ENCODE measurements at regions not wholly inside any gene's neighbourhood (a gene's known extent, or its start where the extent isn't known, plus 50 kb on each side); places are given as distances from the start of the nearest gene placed in this dataset.

GRCh38 chr1:81317191-81317590 lies 483.5 kb upstream of the ADGRL2 start:
- intact Hi-C loops (cut with micrococcal nuclease; ENCODE audit: unreplicated experiment), result no loop called here
- no peaks in the 10 kb centered on the region for H3K36me3 ChIP-seq (ENCODE audit: control insufficient read depth, insufficient read depth, low read length)
- BruUV-seq (replicated peaks), result no TSS peak
- Mint-ChIP-seq H3K4me1 (ENCODE audit: low read depth, unreplicated experiment) (no peaks in the 10 kb centered on the region), H3K36me3 (ENCODE audit: insufficient read depth, unreplicated experiment) (no peaks in the 10 kb centered on the region), H3K27ac (ENCODE audit: unreplicated experiment) (no peak overlapping the region), H3K4me3 (ENCODE audit: unreplicated experiment) (no peak overlapping the region), H3K9me3 (ENCODE audit: unreplicated experiment) (no peaks in the 10 kb centered on the region), H3K27me3 (ENCODE audit: insufficient read depth, unreplicated experiment) (no peaks in the 10 kb centered on the region)
- CTCF ChIA-PET, result no interaction called here
- no peaks in the 10 kb centered on the region for H3K27me3 ChIP-seq (replicated peaks; ENCODE audit: control insufficient read depth, insufficient read depth, low read length)
- no peak overlapping the region for H3K4me3 ChIP-seq (ENCODE audit: low read depth, low read length)
- TF ChIP-seq CTCF (IDR thresholded peaks at IDR 0.05; ENCODE audit: insufficient read depth in 1 of 2, low read depth in 1 of 2, low read length in 1 of 2, severe bottlenecking in 1 of 2, unreplicated experiment in 1 of 2), result no peak
- DNase-seq, result no peak
- H3K4me1 ChIP-seq, result no peaks in the 10 kb centered on the region
- POLR2A ChIA-PET, result no interaction called here
- H3K9me3 ChIP-seq, result no peaks in the 10 kb centered on the region

GRCh38 chr1:81314513-81315233 lies 486.1 kb upstream of the ADGRL2 start:
- no peak overlapping the region for H3K4me3 Mint-ChIP-seq (ENCODE audit: unreplicated experiment)
- no peak overlapping the region for H3K27ac Mint-ChIP-seq (ENCODE audit: unreplicated experiment)
- CTCF ChIA-PET, result no interaction called here
- intact Hi-C loops (cut with micrococcal nuclease; ENCODE audit: unreplicated experiment), result no loop called here
- Histone ChIP-seq H3K4me3 (ENCODE audit: low read depth, low read length) (no peak overlapping the region), H3K4me1 (no peaks in the 10 kb centered on the region), H3K27me3 (replicated peaks; ENCODE audit: control insufficient read depth, insufficient read depth, low read length) (no peaks in the 10 kb centered on the region), H3K36me3 (ENCODE audit: control insufficient read depth, insufficient read depth, low read length) (no peaks in the 10 kb centered on the region), H3K9me3 (no peaks in the 10 kb centered on the region)
- no peaks in the 10 kb centered on the region for H3K9me3 Mint-ChIP-seq (ENCODE audit: unreplicated experiment)
- no TSS peak for BruUV-seq (replicated peaks)
- TF ChIP-seq CTCF (IDR thresholded peaks at IDR 0.05; ENCODE audit: insufficient read depth in 1 of 2, low read depth in 1 of 2, low read length in 1 of 2, severe bottlenecking in 1 of 2, unreplicated experiment in 1 of 2), result no peak
- no peaks in the 10 kb centered on the region for H3K27me3 Mint-ChIP-seq (ENCODE audit: insufficient read depth, unreplicated experiment)
- POLR2A ChIA-PET, result no interaction called here
- H3K36me3 Mint-ChIP-seq (ENCODE audit: insufficient read depth, unreplicated experiment), result no peaks in the 10 kb centered on the region
- H3K4me1 Mint-ChIP-seq (ENCODE audit: low read depth, unreplicated experiment), result no peaks in the 10 kb centered on the region
- no peak for DNase-seq

- Histone ChIP-seq H3K27me3 (replicated peaks; ENCODE audit: control insufficient read depth, insufficient read depth, low read length) (no peaks in the 10 kb centered on the region), H3K4me1 (no peaks in the 10 kb centered on the region), H3K36me3 (ENCODE audit: control insufficient read depth, insufficient read depth, low read length) (no peaks in the 10 kb centered on the region), H3K9me3 (no peaks in the 10 kb centered on the region), H3K4me3 (ENCODE audit: low read depth, low read length) (no peak overlapping the region)
- POLR2A ChIA-PET, result no interaction called here
- H3K4me1 Mint-ChIP-seq (ENCODE audit: low read depth, unreplicated experiment), result no peaks in the 10 kb centered on the region
- no peaks in the 10 kb centered on the region for H3K27me3 Mint-ChIP-seq (ENCODE audit: insufficient read depth, unreplicated experiment)
- CTCF ChIA-PET, result no interaction called here
- no peak overlapping the region for H3K4me3 Mint-ChIP-seq (ENCODE audit: unreplicated experiment)
- no peaks in the 10 kb centered on the region for H3K36me3 Mint-ChIP-seq (ENCODE audit: insufficient read depth, unreplicated experiment)
- intact Hi-C loops (cut with micrococcal nuclease; ENCODE audit: unreplicated experiment), result no loop called here
- DNase-seq, result no peak
- H3K27ac Mint-ChIP-seq (ENCODE audit: unreplicated experiment), result no peak overlapping the region
- no peak for TF ChIP-seq CTCF (IDR thresholded peaks at IDR 0.05; ENCODE audit: insufficient read depth in 1 of 2, low read depth in 1 of 2, low read length in 1 of 2, severe bottlenecking in 1 of 2, unreplicated experiment in 1 of 2)
- BruUV-seq (replicated peaks), result no TSS peak
- H3K9me3 Mint-ChIP-seq (ENCODE audit: unreplicated experiment), result no peaks in the 10 kb centered on the region
Measured at GRCh38 chr1:81313289-81313688, 487.4 kb upstream of the ADGRL2 start.

Measured in Caco-2 (cell line).